ENCODE measurements at regions not wholly inside any gene's neighbourhood (a gene's known extent, or its start where the extent isn't known, plus 50 kb on each side); places are given as distances from the start of the nearest gene placed in this dataset.
A peak's percentile ranks its signal among the peaks of the same experiment; 100 is the strongest.
"Not testable (repeated sequence)": the region's sequence is repeated elsewhere in the genome, so short reads cannot be mapped to it uniquely, and the experiment has no call there.

DNA sequence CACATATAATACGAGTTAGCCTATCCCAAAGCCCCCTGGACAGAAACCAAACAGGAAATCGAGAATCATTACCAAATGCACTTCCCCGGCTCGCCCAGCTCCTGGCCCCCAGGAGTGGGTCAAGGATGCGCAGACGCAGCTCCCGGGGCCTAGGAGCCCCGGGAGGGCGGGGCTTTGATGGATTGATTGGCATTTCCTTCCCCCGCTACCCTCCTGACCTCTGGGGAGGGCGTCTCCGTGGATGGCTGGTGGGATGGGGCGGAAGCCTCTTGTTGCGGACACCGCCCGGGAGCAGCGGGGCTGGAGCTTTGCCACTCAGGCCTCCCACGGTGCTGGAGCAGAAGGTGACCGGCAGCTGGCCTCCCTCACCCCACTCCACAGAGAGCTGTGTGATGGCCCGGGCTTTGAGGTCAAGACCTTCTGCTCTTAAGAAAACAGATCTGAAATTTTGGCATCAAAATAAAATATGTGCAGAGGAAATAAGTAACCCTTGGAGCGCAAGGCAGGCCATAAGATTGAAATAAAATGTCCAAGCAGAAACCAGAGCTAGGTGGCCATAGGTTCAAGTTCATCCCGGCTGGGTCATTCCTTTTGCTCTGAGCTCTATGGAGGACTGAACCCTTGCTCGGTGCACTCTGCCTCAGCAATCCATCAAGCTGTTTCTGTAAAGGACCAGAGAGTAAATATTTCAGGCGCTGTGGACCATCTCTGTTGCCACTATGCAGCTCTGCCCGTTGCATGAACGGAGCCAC lies 262.3 kb downstream of the SOX9 start:
- ATAC-seq (ENCODE audit: low FRiP score) (no peak), DNase-seq (ENCODE audit: low spot score) (no peak)
- TF ChIP-seq, protein P1, sequence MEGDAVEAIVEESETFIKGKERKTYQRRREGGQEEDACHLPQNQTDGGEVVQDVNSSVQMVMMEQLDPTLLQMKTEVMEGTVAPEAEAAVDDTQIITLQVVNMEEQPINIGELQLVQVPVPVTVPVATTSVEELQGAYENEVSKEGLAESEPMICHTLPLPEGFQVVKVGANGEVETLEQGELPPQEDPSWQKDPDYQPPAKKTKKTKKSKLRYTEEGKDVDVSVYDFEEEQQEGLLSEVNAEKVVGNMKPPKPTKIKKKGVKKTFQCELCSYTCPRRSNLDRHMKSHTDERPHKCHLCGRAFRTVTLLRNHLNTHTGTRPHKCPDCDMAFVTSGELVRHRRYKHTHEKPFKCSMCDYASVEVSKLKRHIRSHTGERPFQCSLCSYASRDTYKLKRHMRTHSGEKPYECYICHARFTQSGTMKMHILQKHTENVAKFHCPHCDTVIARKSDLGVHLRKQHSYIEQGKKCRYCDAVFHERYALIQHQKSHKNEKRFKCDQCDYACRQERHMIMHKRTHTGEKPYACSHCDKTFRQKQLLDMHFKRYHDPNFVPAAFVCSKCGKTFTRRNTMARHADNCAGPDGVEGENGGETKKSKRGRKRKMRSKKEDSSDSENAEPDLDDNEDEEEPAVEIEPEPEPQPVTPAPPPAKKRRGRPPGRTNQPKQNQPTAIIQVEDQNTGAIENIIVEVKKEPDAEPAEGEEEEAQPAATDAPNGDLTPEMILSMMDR (IDR thresholded peaks at IDR 0.05) = no peak

DNA sequence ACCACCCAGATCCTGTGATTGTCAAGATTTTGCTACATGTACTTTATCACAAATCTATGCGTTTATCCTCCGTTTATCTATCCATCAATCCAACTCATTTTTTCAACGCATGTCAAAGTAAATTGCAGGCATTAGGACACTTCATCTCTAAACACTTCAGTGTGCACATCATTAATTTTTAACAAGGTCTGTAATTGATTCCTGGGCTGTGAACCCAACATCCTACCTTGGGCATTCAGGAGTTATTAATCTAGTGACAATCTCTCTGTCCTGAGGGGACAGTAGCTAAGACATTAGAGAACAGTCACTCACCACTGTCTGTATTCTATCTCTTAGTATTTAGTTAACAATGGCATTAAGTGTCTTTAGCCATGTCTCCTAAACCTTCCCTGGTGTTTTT lies 264.7 kb downstream of the SOX9 start:
- TF ChIP-seq, protein P1 (IDR thresholded peaks at IDR 0.05) = no peak
- DNase-seq (ENCODE audit: low spot score) (no peak), ATAC-seq (ENCODE audit: low FRiP score) (no peak)

DNA sequence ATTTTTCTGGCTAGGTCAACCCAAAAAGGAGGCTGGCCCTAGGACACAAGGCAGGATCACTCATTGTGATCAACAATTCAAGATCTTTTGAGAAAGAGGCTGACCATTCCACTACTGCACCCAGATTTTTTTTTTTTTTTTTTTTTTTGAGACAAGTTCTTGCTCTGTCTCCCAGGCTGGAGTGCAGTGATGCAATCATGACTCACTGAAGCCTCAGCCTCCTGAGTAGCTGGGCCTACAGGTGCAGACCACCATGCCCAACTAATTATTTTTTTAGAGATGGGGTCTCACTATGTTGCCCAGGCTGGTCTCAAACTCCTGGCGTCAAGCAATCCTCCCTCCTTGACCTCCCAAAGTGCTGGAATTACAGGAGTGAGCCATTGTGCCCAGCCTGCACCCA lies 265.4 kb downstream of the SOX9 start:
- not testable (repeated sequence) for DNase-seq (ENCODE audit: low spot score)
- peak; percentile 31 for ATAC-seq (ENCODE audit: low FRiP score)

DNA sequence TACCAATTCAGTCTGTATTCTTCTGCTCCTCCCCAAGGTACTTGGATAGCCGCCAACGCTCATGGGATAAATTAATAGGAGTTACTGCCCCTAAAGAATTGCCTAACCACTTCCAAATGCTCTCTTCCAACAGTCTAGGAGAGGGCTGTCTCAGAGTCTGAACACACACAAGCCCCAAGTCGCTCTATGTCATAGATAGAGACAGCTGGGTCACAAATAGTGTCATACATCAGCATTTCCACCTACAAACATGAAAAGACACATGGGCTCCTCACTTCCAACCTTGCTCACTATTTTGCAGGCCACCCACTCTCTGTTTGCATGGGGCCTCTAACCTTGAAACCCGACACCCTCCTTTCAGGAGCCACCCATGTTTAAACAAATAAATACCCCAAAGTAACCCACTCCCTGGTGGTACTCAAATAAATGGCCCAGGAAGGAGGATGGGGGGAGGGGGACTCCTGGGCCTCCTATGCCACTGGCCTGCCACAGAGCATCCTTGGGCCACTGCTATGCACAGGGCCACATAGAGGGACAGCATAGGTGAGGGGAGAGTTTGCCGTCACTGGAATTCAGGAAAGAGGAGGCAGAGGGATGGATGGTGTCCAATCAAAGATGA lies 265.9 kb downstream of the SOX9 start:
- TF ChIP-seq, protein P1 (IDR thresholded peaks at IDR 0.05) = no peak
- no peak for DNase-seq (ENCODE audit: low spot score)
- no peak for ATAC-seq (ENCODE audit: low FRiP score)

DNA sequence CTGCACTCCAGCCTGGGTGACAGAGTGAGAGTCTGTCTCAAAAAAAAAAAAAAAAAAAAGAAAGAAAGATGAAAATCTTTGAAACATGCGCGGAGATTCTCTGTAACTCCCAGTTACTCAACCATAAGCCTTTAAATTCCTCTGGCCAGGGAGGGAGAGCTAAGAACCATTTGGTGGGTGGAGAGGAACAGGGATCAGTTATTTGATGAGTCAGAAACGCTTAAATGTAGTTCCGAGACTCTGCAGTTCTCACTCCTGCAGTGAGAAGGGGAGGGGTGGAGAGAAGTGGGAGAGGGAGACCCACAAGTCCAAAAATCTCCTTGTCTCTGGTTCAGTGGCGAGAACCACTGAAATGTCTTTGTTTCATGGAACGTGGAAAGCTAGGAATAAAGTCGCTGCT lies 266.7 kb downstream of the SOX9 start:
- ATAC-seq (ENCODE audit: low FRiP score) = no peak
- DNase-seq (ENCODE audit: low spot score) = no peak
- TF ChIP-seq, protein P1 (IDR thresholded peaks at IDR 0.05) = no peak

DNA sequence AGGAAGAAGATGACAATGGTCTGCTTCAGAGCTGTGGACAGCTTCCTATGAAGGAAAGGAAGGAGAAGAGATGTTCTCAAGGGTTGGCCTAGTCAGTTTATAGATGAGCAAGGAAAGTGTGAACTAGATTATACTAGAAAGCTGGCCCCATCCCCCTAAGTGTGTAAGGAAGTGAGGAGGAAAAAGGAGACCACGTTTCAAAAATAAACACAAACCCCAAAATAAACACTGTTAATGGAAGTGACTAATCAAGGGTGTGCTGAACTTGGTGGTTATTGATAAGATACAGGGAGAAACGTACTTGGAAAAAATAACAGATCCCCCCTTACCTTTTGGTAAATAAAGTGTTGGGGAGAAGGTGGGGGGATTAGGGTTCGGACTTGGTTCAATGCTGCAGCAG lies 267.1 kb downstream of the SOX9 start:
- ATAC-seq (ENCODE audit: low FRiP score) (no peak), DNase-seq (ENCODE audit: low spot score) (no peak)
- TF ChIP-seq, protein P1 (IDR thresholded peaks at IDR 0.05) = no peak

DNA sequence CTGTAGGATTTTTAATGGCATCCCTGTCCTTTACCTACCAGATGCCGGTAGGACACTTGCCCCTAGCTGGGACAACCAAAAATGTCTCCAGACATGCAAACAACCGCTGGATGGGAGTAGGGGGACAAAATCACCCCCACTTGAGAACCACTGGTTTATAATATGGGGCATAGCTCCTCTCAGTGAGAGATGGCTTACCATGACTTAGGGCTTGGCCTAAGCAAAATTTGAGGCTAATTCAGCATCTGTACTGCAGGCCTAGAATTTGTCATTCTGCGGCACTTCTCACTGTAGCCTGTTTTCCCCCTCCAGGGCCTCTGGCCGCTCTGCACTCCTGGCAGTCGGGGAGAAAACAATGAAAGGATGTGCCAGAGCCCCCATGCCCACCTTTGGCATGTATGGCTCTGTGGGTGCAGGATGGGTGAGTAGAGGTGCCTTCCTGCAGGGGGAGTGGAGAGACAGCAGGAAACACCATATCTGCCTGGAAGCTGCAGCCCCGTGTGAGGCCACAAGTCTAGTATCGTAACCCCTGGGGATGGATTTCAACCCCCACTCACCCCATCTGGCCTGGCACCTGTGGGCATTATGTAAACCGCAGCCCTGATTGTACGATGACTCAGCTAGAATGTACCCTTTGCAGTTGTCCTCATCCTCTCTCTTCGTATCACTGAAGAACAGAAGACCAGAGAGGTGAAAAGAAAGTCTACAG lies 268.1 kb downstream of the SOX9 start:
- TF ChIP-seq, protein P1 (IDR thresholded peaks at IDR 0.05) = no peak
- ATAC-seq (ENCODE audit: low FRiP score) = no peak
- no peak for DNase-seq (ENCODE audit: low spot score)
